CD4-positive, alpha-beta T cell treated with Interleukin-15 for 1 hour (primary cell): ENCODE measurements at regions not wholly inside any gene's neighbourhood (a gene's known extent, or its start where the extent isn't known, plus 50 kb on each side); places are given as distances from the start of the nearest gene placed in this dataset.
"Not testable (repeated sequence)": the region's sequence is repeated elsewhere in the genome, so short reads cannot be mapped to it uniquely, and the experiment has no call there.

ENCODE experiments used
- DNase-seq: peaks from one replicate; pipeline ENCODE4 v3.0.0-alpha.2; 2020

- no peak for DNase-seq
These were observed 1068.1 kb upstream of the PCDH20 start for GRCh38 chr13:62483774-62484173.

DNA sequence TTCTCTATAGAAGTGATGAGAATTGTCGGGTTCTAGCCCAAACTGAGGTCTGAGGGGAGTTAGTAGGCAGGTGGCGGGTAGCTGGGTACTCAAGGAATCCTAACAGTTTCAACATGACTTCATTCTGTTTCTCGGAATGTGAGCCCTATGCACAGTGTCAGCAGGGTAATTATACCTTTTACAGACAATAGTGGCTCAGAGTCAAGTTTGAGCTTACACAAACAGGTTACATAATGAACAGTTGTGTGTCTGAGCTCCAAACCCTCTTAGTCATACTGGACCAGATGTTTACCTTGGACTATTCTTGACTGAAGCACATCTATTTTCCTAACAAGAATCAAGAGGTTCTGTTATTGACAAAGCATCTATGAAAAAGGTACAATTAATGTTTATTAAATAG is 1066.7 kb upstream of the PCDH20 start:
- DNase-seq: no peak

GRCh38 chr13:62473944-62474237 is 1058.2 kb upstream of the PCDH20 start:
- DNase-seq: no peak

- DNase-seq: no peak
These were observed 1057.7 kb upstream of the PCDH20 start for GRCh38 chr13:62473190-62473943.

GRCh38 chr13:62453761-62454160 is 1038.1 kb upstream of the PCDH20 start:
- DNase-seq: no peak

DNA sequence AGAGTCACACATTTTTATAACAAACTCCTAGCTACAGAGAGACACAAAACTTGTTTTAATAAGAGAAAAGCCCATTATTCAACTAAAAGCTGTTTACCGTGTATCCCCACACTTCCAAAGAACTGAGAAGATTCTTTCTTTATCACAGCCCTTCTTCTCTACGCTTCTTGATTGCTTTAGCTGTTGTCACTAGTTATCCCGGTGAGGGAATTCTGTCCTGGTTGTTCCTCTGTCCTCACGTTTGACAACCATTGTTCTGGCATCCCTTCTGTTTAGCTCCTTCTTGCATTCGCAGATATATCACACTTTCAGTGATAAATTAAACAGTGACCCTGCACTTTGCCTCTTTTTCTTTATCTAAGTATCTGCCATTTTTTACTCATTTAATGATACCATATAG is 1035.1 kb upstream of the PCDH20 start:
- no peak for DNase-seq

GRCh38 chr13:62447771-62448382 is 1032.2 kb upstream of the PCDH20 start:
- not testable (repeated sequence) for DNase-seq

GRCh38 chr13:62444805-62445204 is 1029.2 kb upstream of the PCDH20 start:
- no peak for DNase-seq

DNA sequence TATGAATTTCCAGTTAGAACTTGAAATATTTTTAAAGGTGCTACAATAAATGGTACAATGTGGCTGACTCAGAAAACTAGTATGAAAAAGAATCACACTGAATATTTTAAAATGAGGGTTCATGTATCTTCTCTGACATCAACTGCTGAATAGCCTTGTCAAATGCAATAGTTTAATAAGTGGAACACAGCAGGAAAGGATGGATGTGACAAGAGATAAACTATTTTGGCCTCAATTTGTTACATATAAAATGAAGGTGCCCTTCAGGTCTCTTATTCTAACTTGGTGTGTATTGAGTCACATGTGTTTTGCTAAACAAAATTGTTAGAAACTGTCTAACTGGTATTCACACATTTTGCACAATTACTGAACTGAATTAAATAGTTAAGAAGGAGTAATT is 1018.4 kb upstream of the PCDH20 start:
- no peak for DNase-seq

DNA sequence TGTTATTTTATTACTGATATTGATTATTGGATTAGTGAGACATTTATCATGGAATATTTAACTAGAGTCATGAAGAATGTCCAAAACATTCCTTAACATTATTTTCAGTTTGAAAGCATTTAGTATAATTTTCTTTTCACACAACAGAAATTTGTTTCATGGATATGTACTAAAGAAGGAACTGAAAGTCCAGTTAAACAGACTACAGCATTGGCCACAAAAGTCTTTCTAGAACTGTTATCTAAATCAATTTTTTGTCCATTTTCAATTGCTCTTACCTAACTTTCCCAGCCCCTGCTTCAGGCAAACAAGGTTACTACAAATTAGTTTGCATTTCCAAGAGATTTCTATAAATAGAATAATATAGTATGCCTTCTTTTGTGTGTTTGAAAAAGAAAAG is 1018.0 kb upstream of the PCDH20 start:
- DNase-seq: no peak

GRCh38 chr13:62432906-62433305 is 1017.3 kb upstream of the PCDH20 start:
- no peak for DNase-seq

DNA sequence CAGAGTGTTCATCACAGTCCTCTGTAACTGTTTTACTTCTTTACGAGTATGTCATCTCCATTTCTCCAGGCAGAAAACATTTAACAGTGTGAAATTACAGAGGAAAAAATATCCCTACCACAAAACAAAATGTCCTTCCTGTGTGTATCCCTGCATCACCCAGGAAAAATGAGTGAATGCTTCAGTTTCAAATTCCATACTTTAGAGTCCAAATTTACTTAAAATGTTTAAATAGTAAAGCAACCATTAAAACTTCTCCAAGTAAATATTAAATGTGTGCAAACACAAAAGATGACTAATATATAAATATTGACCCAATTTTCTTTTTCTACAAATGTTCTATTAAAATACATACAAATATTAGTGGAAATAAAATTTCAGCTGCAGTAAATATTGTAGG is 1016.6 kb upstream of the PCDH20 start:
- DNase-seq: no peak

DNA sequence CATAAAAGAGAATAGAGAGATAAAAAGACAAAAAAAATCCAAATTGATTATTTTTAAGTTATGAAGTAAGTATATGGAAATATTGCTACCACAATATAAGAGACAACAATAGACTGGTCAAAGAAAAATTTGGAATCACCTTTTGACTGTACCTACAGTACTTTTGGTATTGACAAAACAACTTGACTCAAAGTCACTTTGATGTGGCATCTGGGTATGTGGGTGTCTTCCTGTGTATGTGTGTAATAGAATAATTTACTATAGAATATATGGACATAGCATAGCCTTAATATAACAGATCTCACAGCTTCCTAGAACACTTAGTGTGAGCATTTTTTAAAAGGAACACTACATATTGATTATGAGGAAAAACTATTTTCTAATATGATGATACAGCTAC is 1016.2 kb upstream of the PCDH20 start:
- no peak for DNase-seq

DNA sequence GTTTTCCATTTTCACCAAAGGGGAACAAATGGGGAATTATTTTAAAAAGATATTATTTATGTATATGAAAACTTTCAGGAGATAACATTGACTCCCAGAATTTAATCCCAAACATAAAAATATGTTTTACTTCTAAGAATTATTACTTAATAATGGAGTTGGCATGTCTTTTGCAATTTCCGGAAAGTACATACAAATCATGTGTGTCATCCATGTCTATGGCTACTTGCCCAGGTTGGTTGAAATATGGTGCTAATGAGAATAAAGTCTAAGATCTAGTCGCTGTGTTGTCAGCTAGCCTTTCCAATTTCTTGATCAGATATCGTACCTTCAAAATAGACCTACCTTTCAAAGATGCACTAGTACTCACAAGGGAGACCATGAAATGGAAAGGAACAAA is 1003.2 kb upstream of the PCDH20 start:
- no peak for DNase-seq

DNA sequence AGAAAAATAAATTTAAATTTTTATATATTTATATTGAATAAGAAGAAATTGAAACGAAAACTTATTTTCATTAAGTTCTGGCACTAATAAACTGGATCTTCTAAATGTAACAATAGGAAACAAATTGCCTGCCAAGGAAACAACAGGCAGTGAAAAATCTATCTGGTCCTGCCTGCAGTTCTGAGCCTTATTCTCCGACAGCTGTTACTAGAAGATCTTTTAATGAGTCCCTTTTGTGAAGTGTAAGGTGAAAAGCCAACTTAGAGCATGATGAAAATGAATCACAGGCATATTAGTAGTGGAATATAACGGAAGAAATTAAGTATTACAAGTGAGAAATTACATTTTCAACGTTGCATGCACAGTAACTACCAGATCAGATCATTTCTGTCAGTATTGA is 1002.7 kb upstream of the PCDH20 start:
- DNase-seq: no peak

DNA sequence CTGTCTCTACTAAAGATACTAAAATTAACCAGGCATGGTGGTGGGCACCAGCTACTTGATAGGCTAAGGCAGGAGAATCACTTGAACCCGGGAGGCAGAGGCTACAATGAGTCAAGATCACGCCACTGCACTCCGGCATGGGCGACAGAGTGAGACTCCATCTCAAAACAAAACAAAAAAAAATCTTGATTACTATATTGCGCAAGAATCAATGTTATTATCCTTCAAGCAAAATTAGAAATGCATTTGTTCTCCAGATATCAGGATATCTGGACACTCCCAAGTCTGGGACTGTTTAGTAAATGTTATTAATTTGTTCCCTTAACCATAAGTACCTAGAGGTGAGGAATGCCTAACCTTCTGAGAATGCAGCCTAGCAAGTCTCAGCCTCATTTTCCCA is 992.2 kb upstream of the PCDH20 start:
- no peak for DNase-seq

DNA sequence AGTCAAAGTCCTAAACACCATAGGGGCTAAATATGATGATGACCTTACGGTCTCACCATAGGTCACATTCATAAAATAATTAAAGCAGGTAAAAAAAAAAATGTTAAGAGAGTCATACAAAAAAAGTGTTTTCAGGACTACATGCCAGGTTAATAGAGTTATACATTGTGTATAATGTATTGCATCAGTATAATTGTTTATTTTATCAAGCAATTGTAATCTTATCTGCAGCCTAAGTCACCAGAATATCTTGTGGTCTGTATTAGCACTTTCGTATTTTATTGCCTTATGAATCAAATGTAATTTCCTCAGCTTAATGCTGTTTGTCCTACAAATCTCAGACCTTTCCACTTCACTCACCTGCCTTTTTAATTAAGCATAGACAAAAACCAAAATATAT is 972.9 kb upstream of the PCDH20 start:
- no peak for DNase-seq

DNA sequence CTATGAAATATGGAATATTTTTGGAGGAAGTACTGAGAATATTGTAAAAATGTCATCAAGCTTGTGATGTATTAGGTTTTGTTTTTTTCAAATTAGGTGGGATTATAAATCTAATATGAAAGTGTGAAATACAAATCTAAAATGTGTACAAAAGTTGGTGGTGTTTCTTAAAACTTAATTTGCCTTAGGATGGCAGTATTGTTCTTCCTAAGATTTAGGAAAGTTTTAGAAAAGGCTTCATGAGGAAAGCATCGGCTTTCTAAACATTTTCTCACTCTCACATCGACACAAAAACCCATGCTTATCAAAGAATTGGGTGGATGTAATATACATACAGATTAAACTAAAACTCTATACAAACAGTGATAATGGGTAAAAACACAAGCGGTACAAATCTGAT is 972.0 kb upstream of the PCDH20 start:
- DNase-seq: no peak

GRCh38 chr13:62379241-62379640 is 963.6 kb upstream of the PCDH20 start:
- DNase-seq: not testable (repeated sequence)

GRCh38 chr13:62377838-62378237 is 962.2 kb upstream of the PCDH20 start:
- no peak for DNase-seq

DNA sequence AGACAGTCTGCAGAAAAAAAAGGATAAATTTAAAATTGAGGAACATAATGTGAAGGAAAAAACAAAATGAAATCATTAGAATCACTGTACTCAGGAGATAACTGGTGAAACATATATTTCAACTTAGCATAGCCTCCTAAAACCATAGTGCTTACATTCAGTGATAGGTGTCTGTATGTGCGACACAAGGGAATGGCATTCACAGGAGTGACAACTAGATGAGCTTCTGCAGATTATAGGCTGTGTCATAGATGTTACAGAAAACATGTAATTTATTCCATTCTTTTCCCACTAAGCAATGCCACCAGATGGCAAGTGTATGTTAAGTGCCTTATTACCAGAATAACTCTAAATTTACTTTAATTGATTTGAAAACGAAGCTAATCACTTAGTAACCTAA is 960.0 kb upstream of the PCDH20 start:
- DNase-seq: no peak

- no peak for DNase-seq
These were observed 956.1 kb upstream of the PCDH20 start for GRCh38 chr13:62371737-62372136.

DNA sequence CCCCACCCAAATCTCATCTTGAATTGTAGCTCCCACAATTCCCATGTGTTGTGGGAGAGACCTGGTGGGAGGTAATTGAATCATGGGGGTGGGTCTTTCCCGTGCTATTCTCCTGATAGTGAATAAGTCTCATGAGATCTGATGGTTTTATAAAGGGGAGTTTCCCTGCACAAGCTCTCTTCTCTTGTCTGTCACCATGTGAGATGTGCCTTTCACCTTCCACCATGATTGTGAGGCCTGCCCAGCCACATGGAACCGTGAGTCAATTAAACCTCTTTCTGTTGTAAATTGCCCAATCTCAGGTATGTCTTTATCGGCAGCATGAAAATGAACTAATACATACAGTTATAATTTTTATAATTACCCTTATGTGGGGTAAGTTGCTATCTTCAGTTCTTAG is 952.3 kb upstream of the PCDH20 start:
- DNase-seq: not testable (repeated sequence)

GRCh38 chr13:62360609-62361008 is 945.0 kb upstream of the PCDH20 start:
- DNase-seq: no peak

GRCh38 chr13:62358646-62358932 is 942.9 kb upstream of the PCDH20 start:
- no peak for DNase-seq
